ENCODE measurements at regions not wholly inside any gene's neighbourhood (a gene's known extent, or its start where the extent isn't known, plus 50 kb on each side); places are given as distances from the start of the nearest gene placed in this dataset.

DNA sequence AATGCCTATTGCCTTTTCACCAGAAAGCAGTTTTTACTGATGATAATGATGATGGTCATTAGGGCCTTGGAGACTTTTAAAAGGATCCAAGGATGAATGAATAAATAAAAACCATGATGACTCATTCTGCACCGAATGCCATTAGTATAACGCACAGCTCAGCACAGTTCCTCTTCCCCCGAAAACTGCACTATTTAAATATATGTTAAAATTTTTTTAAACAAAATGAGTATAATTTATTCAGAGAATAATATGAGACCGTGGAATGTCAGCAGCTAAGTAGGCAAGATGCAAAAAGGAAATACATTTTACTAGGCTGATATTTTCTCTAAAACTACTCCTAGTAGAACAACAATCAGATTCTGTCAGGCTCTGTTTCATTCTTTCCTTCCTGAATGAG lies 83.4 kb upstream of the NANOGP8 start:
- Histone ChIP-seq H3K4me1 (ENCODE audit: insufficient read depth) (no peaks in the 10 kb centered on the region), H3K27ac (ENCODE audit: low read depth) (no peak overlapping the region), H3K4me3 (no peak overlapping the region), H4K20me1 (replicated peaks; ENCODE audit: insufficient read depth) (no peaks in the 10 kb centered on the region), H3K79me2 (replicated peaks; ENCODE audit: insufficient read depth) (no peaks in the 10 kb centered on the region), H3K9me2 (ENCODE audit: insufficient read depth) (0 out of 2 replicates have a peak, but pooled peaks cover 3% of the 10 kb centered on the region), H3K4me2 (no peak overlapping the region), H3K27me3 (ENCODE audit: insufficient read depth) (no peaks in the 10 kb centered on the region), H3F3A (replicated peaks; ENCODE audit: low read depth) (no peaks in the 10 kb centered on the region), H2AFZ (no peak overlapping the region), H3K36me3 (ENCODE audit: insufficient read depth) (no peaks in the 10 kb centered on the region)
- DNase-seq (ENCODE audit: low spot score) (no peak), ATAC-seq (no peak)
- TF ChIP-seq JUNB (IDR thresholded peaks at IDR 0.05; ENCODE audit: unreplicated experiment) = no peak
- no peak for TF ChIP-seq EZH2phosphoT487 (IDR thresholded peaks at IDR 0.05; ENCODE audit: unreplicated experiment)
- no peak for TF ChIP-seq ZNF331 (CRISPR knock-in tag; IDR thresholded peaks at IDR 0.05; ENCODE audit: low read depth)
- TF ChIP-seq, protein P1, sequence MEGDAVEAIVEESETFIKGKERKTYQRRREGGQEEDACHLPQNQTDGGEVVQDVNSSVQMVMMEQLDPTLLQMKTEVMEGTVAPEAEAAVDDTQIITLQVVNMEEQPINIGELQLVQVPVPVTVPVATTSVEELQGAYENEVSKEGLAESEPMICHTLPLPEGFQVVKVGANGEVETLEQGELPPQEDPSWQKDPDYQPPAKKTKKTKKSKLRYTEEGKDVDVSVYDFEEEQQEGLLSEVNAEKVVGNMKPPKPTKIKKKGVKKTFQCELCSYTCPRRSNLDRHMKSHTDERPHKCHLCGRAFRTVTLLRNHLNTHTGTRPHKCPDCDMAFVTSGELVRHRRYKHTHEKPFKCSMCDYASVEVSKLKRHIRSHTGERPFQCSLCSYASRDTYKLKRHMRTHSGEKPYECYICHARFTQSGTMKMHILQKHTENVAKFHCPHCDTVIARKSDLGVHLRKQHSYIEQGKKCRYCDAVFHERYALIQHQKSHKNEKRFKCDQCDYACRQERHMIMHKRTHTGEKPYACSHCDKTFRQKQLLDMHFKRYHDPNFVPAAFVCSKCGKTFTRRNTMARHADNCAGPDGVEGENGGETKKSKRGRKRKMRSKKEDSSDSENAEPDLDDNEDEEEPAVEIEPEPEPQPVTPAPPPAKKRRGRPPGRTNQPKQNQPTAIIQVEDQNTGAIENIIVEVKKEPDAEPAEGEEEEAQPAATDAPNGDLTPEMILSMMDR (conservative IDR thresholded peaks at IDR 0.05; ENCODE audit: low read depth in 2 of 2) = no peak
- no peak for TF ChIP-seq CREB1 (CRISPR knock-in tag; IDR thresholded peaks at IDR 0.05; ENCODE audit: low read depth)
- no peak for TF ChIP-seq EZH2 (IDR thresholded peaks at IDR 0.05; ENCODE audit: low read depth, unreplicated experiment)
- no peak for TF ChIP-seq NANOG (IDR thresholded peaks at IDR 0.05; ENCODE audit: borderline replicate concordance)
- no peak for TF ChIP-seq POLR2AphosphoS5 (IDR thresholded peaks at IDR 0.05; ENCODE audit: low read depth)
- no peak for TF ChIP-seq ZNF114 (CRISPR knock-in tag; IDR thresholded peaks at IDR 0.05)
- TF ChIP-seq, protein P2, sequence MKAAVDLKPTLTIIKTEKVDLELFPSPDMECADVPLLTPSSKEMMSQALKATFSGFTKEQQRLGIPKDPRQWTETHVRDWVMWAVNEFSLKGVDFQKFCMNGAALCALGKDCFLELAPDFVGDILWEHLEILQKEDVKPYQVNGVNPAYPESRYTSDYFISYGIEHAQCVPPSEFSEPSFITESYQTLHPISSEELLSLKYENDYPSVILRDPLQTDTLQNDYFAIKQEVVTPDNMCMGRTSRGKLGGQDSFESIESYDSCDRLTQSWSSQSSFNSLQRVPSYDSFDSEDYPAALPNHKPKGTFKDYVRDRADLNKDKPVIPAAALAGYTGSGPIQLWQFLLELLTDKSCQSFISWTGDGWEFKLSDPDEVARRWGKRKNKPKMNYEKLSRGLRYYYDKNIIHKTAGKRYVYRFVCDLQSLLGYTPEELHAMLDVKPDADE (IDR thresholded peaks at IDR 0.05) = no peak
- H3K4me1 Mint-ChIP-seq = peaks cover 10% of the 10 kb centered on the region; the same call in 2 of the 3 replicates
- H3K27me3 Mint-ChIP-seq (ENCODE audit: insufficient read depth, low read depth, poor library complexity) = no peaks in the 10 kb centered on the region
- no peaks in the 10 kb centered on the region for H3K9me3 Mint-ChIP-seq
- H3K36me3 Mint-ChIP-seq (ENCODE audit: low read depth) = no peaks in the 10 kb centered on the region
- no peak overlapping the region for H3K4me3 Mint-ChIP-seq
- no peak overlapping the region for H3K27ac Mint-ChIP-seq

DNA sequence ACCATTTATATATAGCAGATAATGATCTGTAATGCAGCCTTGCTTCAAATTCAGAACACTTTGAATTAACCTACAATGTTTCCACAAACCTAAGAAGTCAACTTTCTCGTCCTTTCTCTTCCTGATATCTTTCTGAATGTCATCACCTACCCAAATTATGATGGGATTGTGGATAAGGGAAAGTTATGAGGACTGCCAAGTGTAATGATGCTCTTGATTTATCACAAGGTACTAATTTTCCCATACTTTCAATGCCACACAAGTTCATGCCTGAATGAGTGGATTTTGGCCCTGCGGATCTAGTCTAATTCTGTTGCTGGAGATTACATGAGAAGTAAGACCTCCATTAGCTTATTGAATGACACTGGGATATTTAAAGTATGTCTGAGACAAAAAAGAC lies 82.6 kb upstream of the NANOGP8 start:
- Mint-ChIP-seq H3K27ac (no peak overlapping the region), H3K27me3 (ENCODE audit: insufficient read depth, low read depth, poor library complexity) (no peaks in the 10 kb centered on the region), H3K36me3 (ENCODE audit: low read depth) (no peaks in the 10 kb centered on the region), H3K4me1 (peaks cover 10% of the 10 kb centered on the region; the same call in 2 of the 3 replicates), H3K9me3 (no peaks in the 10 kb centered on the region), H3K4me3 (no peak overlapping the region)
- Histone ChIP-seq H3K9me2 (ENCODE audit: insufficient read depth) (no peaks in the 10 kb centered on the region), H3K79me2 (replicated peaks; ENCODE audit: insufficient read depth) (no peaks in the 10 kb centered on the region), H3K4me3 (no peak overlapping the region), H2AFZ (no peak overlapping the region), H3K4me1 (ENCODE audit: insufficient read depth) (no peaks in the 10 kb centered on the region), H3K36me3 (ENCODE audit: insufficient read depth) (no peaks in the 10 kb centered on the region), H3F3A (replicated peaks; ENCODE audit: low read depth) (no peaks in the 10 kb centered on the region), H3K27me3 (ENCODE audit: insufficient read depth) (no peaks in the 10 kb centered on the region), H3K4me2 (no peak overlapping the region), H4K20me1 (replicated peaks; ENCODE audit: insufficient read depth) (no peaks in the 10 kb centered on the region), H3K27ac (ENCODE audit: low read depth) (no peak overlapping the region)
- DNase-seq (ENCODE audit: low spot score) (no peak), ATAC-seq (no peak)
- no peak for TF ChIP-seq ZNF331 (CRISPR knock-in tag; IDR thresholded peaks at IDR 0.05; ENCODE audit: low read depth)
- no peak for TF ChIP-seq JUNB (IDR thresholded peaks at IDR 0.05; ENCODE audit: unreplicated experiment)
- TF ChIP-seq, protein P3, sequence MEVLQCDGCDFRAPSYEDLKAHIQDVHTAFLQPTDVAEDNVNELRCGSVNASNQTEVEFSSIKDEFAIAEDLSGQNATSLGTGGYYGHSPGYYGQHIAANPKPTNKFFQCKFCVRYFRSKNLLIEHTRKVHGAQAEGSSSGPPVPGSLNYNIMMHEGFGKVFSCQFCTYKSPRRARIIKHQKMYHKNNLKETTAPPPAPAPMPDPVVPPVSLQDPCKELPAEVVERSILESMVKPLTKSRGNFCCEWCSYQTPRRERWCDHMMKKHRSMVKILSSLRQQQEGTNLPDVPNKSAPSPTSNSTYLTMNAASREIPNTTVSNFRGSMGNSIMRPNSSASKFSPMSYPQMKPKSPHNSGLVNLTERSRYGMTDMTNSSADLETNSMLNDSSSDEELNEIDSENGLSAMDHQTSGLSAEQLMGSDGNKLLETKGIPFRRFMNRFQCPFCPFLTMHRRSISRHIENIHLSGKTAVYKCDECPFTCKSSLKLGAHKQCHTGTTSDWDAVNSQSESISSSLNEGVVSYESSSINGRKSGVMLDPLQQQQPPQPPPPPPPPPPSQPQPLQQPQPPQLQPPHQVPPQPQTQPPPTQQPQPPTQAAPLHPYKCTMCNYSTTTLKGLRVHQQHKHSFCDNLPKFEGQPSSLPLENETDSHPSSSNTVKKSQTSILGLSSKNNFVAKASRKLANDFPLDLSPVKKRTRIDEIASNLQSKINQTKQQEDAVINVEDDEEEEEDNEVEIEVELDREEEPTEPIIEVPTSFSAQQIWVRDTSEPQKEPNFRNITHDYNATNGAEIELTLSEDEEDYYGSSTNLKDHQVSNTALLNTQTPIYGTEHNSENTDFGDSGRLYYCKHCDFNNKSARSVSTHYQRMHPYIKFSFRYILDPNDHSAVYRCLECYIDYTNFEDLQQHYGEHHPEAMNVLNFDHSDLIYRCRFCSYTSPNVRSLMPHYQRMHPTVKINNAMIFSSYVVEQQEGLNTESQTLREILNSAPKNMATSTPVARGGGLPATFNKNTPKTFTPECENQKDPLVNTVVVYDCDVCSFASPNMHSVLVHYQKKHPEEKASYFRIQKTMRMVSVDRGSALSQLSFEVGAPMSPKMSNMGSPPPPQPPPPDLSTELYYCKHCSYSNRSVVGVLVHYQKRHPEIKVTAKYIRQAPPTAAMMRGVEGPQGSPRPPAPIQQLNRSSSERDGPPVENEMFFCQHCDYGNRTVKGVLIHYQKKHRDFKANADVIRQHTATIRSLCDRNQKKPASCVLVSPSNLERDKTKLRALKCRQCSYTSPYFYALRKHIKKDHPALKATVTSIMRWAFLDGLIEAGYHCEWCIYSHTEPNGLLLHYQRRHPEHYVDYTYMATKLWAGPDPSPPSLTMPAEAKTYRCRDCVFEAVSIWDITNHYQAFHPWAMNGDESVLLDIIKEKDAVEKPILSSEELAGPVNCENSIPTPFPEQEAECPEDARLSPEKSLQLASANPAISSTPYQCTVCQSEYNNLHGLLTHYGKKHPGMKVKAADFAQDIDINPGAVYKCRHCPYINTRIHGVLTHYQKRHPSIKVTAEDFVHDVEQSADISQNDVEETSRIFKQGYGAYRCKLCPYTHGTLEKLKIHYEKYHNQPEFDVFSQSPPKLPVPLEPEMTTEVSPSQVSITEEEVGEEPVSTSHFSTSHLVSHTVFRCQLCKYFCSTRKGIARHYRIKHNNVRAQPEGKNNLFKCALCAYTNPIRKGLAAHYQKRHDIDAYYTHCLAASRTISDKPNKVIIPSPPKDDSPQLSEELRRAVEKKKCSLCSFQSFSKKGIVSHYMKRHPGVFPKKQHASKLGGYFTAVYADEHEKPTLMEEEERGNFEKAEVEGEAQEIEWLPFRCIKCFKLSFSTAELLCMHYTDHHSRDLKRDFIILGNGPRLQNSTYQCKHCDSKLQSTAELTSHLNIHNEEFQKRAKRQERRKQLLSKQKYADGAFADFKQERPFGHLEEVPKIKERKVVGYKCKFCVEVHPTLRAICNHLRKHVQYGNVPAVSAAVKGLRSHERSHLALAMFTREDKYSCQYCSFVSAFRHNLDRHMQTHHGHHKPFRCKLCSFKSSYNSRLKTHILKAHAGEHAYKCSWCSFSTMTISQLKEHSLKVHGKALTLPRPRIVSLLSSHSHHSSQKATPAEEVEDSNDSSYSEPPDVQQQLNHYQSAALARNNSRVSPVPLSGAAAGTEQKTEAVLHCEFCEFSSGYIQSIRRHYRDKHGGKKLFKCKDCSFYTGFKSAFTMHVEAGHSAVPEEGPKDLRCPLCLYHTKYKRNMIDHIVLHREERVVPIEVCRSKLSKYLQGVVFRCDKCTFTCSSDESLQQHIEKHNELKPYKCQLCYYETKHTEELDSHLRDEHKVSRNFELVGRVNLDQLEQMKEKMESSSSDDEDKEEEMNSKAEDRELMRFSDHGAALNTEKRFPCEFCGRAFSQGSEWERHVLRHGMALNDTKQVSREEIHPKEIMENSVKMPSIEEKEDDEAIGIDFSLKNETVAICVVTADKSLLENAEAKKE (CRISPR knock-in tag; IDR thresholded peaks at IDR 0.05) = no peak
- TF ChIP-seq CREB1 (CRISPR knock-in tag; IDR thresholded peaks at IDR 0.05; ENCODE audit: low read depth) = no peak
- TF ChIP-seq, protein P1 (conservative IDR thresholded peaks at IDR 0.05; ENCODE audit: low read depth in 2 of 2) = no peak
- TF ChIP-seq ZNF114 (CRISPR knock-in tag; IDR thresholded peaks at IDR 0.05) = no peak
